Mammary epithelial cell (primary cell): ENCODE measurements at regions not wholly inside any gene's neighbourhood (a gene's known extent, or its start where the extent isn't known, plus 50 kb on each side); places are given as distances from the start of the nearest gene placed in this dataset.

ENCODE experiments used
- CTCF ChIP-seq, 2 donors: IDR thresholded peaks in 1 of 2; conservative IDR thresholded peaks in 1 of 2; 2 replicates each; pipeline ENCODE4 v1.5.1; 2011 to 2012; ENCODE audit warnings: inconsistent platforms in 2 of 2, low read length in 2 of 2, mild to moderate bottlenecking in 2 of 2, control low read depth in 1 of 2, low read depth in 1 of 2; ENCODE audit not compliant: insufficient read depth in 1 of 2; ENCODE audit errors: extremely low read depth in 1 of 2
- EZH2 ChIP-seq: IDR thresholded peaks from 2 replicates; pipeline ENCODE4 v1.6.1; 2012; ENCODE audit warnings: low read length, inconsistent platforms, borderline replicate concordance

GRCh38 chr5:125829349-125829748 lies 593.9 kb upstream of the GRAMD2B start:
- TF ChIP-seq CTCF (conservative IDR thresholded peaks at IDR 0.05 in 1 of 2, IDR thresholded peaks at IDR 0.05 in 1 of 2; ENCODE audit: extremely low read depth in 1 of 2, insufficient read depth in 1 of 2, low read depth in 1 of 2, low read length in 2 of 2) (no peak), EZH2 (no peak)
